GM10248 (cell line): ENCODE measurements at regions not wholly inside any gene's neighbourhood (a gene's known extent, or its start where the extent isn't known, plus 50 kb on each side); places are given as distances from the start of the nearest gene placed in this dataset.

Experiments
- CTCF ChIA-PET: fragments of 300-600 bp; sonication (Branson Sonifier 250); formaldehyde crosslinking; extraction: SDS; loops from one replicate; lab custom pipeline; 2021; ENCODE audit warnings: antibody characterized with exemption; lab: Yijun Ruan, JAX
- POLR2A ChIA-PET: fragments of 350-650 bp; sonication (Branson Sonifier 250); formaldehyde crosslinking; extraction: SDS; loops from one replicate; lab custom pipeline; 2020; ENCODE audit warnings: antibody characterized with exemption; lab: Yijun Ruan, JAX
- DNase-seq: peaks from one replicate; pipeline ENCODE4 v3.0.0; 2012; ENCODE audit errors: extremely low spot score
- TF ChIP-seq, protein P1 (sequence below): IDR thresholded peaks from 2 replicates; pipeline ENCODE4 v1.5.1; 2012; ENCODE audit warnings: mild to moderate bottlenecking, low read depth; ENCODE audit errors: extremely low read depth, missing control alignments, control extremely low read depth

DNA sequence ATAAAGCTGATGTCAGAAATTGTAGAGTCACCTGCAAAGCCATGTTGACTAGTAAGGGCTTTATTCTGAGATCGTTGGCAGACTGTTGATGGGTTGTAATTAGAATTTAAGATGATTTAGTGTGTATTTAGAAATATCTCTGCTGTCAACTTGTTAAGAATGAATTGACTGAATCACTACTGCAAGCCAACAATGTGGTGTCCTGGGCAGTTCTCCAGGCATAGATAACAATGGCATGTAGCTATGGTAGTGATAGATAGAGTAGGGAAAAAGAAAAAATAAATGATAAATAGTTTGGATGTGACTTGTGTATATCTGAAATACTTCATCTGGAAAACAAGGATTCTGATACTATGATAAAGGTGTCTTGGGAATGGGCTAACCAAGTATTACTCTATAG lies 640.2 kb downstream of the ARL4A start:
- TF ChIP-seq, protein P1, sequence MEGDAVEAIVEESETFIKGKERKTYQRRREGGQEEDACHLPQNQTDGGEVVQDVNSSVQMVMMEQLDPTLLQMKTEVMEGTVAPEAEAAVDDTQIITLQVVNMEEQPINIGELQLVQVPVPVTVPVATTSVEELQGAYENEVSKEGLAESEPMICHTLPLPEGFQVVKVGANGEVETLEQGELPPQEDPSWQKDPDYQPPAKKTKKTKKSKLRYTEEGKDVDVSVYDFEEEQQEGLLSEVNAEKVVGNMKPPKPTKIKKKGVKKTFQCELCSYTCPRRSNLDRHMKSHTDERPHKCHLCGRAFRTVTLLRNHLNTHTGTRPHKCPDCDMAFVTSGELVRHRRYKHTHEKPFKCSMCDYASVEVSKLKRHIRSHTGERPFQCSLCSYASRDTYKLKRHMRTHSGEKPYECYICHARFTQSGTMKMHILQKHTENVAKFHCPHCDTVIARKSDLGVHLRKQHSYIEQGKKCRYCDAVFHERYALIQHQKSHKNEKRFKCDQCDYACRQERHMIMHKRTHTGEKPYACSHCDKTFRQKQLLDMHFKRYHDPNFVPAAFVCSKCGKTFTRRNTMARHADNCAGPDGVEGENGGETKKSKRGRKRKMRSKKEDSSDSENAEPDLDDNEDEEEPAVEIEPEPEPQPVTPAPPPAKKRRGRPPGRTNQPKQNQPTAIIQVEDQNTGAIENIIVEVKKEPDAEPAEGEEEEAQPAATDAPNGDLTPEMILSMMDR: no peak
- no peak for DNase-seq
- ChIA-PET POLR2A (no interaction called here), CTCF (no interaction called here)

DNA sequence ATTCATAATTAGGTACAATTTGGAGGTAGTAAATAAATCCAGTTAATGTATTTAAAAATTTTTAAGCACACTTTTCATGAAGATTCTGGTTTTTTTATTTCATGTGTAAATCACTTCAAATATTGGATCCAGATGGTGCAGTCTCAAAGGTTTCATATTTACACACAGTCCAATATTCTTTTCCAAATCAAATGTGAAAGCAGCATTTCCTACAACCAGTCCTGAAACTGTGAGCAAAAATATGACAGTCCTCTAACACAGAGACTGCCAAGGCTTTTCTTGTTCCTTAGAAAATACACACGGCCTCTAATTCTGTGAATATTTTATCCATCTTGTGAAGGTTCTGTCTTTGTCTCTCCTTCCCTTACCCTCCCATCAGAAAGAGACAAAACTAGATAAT lies 645.9 kb downstream of the ARL4A start:
- TF ChIP-seq, protein P1: no peak
- POLR2A ChIA-PET: no interaction called here
- CTCF ChIA-PET: no interaction called here

DNA sequence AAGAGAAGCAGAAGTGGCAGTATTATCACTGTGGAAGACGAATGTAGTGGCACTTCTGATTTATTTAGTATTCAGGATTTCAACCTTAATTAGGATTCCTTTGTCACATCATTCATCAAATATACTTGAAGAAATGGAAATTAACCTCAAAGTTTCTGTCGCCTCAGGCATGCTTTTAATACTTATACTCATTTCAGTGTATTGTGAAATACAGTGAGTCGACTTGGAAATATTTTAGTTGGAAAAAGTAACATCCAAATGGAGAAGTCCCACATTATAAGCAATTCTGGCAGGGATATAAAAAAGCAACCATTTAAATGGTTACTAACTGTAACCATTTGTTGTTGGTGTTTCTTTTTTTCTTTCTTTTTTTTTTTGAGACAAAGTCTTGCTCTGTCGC lies 648.8 kb downstream of the ARL4A start:
- DNase-seq: no peak
- CTCF ChIA-PET: no interaction called here
- TF ChIP-seq, protein P1: no peak
- POLR2A ChIA-PET: no interaction called here

More for the DNA sequence above, 645.9 kb downstream of the ARL4A start:
- DNase-seq: no peak

DNA sequence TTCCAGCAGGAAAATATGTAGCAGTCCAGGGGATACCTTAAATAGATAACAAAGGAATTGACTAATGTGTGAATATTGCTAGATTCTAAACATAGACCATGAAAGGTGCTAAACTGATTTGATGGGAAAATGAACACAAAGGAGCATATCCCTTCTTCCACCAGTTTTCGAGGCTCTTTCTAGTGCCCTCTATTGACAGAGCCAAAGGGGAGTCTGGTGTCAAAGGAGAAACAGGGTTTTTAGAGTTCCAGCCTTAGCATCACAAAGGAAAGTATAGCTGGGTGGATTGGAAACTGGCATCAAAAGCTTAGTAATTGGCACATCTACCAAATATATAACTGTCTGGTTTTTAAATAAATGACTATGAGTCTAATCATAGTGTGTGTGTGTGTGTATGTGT lies 636.8 kb downstream of the ETV1 start:
- no peak for DNase-seq
- TF ChIP-seq, protein P1: no peak
- ChIA-PET CTCF (no interaction called here), POLR2A (no interaction called here)

DNA sequence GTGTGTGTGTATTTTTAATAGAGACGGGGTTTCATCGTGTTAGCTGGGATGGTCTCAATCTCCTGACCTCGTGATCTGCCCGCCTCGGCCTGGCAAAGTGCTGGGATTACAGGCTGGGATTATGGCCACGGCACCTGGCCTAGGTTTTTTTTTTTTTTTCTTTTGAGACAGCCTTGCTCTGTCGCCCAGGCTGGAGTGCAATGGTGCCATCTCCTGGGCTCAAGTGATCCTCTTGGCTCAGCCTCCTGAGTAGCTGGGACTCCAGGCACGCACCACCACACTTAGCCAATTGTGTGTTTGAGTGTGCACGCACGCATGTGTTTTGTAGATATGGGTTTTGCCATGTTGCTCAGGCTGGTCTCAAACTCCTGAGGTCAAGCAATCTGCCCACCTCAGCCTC lies 629.8 kb downstream of the ETV1 start:
- ChIA-PET POLR2A (no interaction called here), CTCF (interaction anchor here (0.9 to 1.3 kb wide), 2 partner anchors 8 to 36 kb away, joined by 3 to 4 read pairs; no protein-coding TSS in a partner anchor)
- DNase-seq: no peak
- TF ChIP-seq, protein P1: no peak

GRCh38 chr7:13386741-13387140 lies 602.7 kb downstream of the ETV1 start:
- CTCF ChIA-PET: no interaction called here
- TF ChIP-seq, protein P1: no peak
- no peak for DNase-seq
- POLR2A ChIA-PET: no interaction called here

DNA sequence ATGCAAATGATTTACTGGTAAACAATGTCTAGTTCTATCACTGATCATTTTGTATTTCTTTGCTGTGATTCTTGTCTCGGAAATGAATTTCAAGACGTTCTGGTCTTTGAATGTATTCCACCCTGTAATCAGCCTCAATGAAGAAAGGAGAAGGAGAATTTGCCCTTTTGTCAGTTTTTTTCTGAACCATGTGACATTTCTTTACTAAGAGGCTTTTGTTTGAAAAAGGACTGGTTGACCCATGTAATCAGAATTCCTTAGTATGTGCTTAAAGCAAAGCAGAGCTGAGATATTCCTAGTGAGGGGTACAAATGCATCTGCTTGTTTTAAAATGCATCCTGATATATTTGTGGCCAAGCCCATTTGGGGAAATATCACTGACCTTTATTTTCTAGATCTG lies 581.6 kb downstream of the ETV1 start:
- ChIA-PET CTCF (no interaction called here), POLR2A (no interaction called here)
- TF ChIP-seq, protein P1: no peak
- no peak for DNase-seq
